Keratinocyte (primary cell): ENCODE measurements at regions not wholly inside any gene's neighbourhood (a gene's known extent, or its start where the extent isn't known, plus 50 kb on each side); places are given as distances from the start of the nearest gene placed in this dataset.

Source experiments
- DNase-seq: peaks from one replicate; pipeline ENCODE4 v3.0.0-alpha.2; 2011; ENCODE audit warnings: low read depth, missing footprints, low spot score
- FAIRE-seq: peaks from 2 replicates; lab custom pipeline; 2011; peaks lifted over from hg19 to GRCh38; lab: Jason Lieb, UNC
- H2AFZ ChIP-seq: 2 replicates; pipeline ENCODE4 v1.6.0; 2012; ENCODE audit warnings: low read length, control low read depth, inconsistent platforms; ENCODE audit not compliant: control insufficient read depth
- H3K27ac ChIP-seq: 2 replicates; pipeline ENCODE4 v1.5.1; 2011; ENCODE audit warnings: low read length; ENCODE audit not compliant: control insufficient read depth, insufficient read depth
- H3K27me3 ChIP-seq: 3 replicates; pipeline ENCODE4 v1.6.0; 2011; ENCODE audit warnings: low read length; ENCODE audit not compliant: control insufficient read depth, insufficient read depth; ENCODE audit errors: extremely low read depth
- H3K36me3 ChIP-seq, 2 experiments: 2 replicates in 1 of 2; 3 replicates in 1 of 2; pipeline ENCODE4 v1.5.1; 2011; ENCODE audit warnings: low read length in 2 of 2, mild to moderate bottlenecking in 1 of 2; ENCODE audit not compliant: control insufficient read depth in 2 of 2, insufficient read depth in 2 of 2; ENCODE audit errors: extremely low read depth in 1 of 2
- H3K4me1 ChIP-seq: 3 replicates; pipeline ENCODE4 v1.5.1; 2011; ENCODE audit warnings: low read length; ENCODE audit not compliant: control insufficient read depth, insufficient read depth; ENCODE audit errors: extremely low read depth
- H3K4me2 ChIP-seq: 3 replicates; pipeline ENCODE4 v1.6.0; 2011; ENCODE audit warnings: low read depth, low read length; ENCODE audit not compliant: control insufficient read depth, insufficient read depth; ENCODE audit errors: extremely low read depth
- H3K4me3 ChIP-seq, 3 experiments: fragments of 200-600 bp in 1 of 3; sonication (generic) in 1 of 3; 2 replicates in 2 of 3; 3 replicates in 1 of 3; pipeline ENCODE4 v1.5.1; 2011 to 2016; ENCODE audit warnings: low read length in 3 of 3, mild to moderate bottlenecking in 3 of 3, control low read depth in 2 of 3, inconsistent platforms in 1 of 3, low read depth in 1 of 3, mixed read lengths in 1 of 3, mixed run types in 1 of 3, moderate library complexity in 1 of 3; ENCODE audit not compliant: control insufficient read depth in 2 of 3, insufficient read depth in 2 of 3; ENCODE audit errors: extremely low read depth in 1 of 3
- H3K79me2 ChIP-seq: 2 replicates; pipeline ENCODE4 v1.6.0; 2012; ENCODE audit warnings: low read length; ENCODE audit not compliant: control insufficient read depth, insufficient read depth
- H3K9ac ChIP-seq: 3 replicates; pipeline ENCODE4 v1.6.0; 2011; ENCODE audit warnings: low read length; ENCODE audit not compliant: control insufficient read depth, insufficient read depth; ENCODE audit errors: extremely low read depth
- H3K9me1 ChIP-seq: 3 replicates; pipeline ENCODE4 v1.6.0; 2011; ENCODE audit warnings: low read length; ENCODE audit not compliant: control insufficient read depth, insufficient read depth; ENCODE audit errors: extremely low read depth
- H3K9me3 ChIP-seq: 2 replicates; pipeline ENCODE4 v1.5.1; 2012; ENCODE audit warnings: low read depth, low read length; ENCODE audit not compliant: control insufficient read depth
- H4K20me1 ChIP-seq: 3 replicates; pipeline ENCODE4 v1.6.0; 2011; ENCODE audit warnings: low read length; ENCODE audit not compliant: control insufficient read depth, insufficient read depth; ENCODE audit errors: extremely low read depth
- EZH2 ChIP-seq: IDR thresholded peaks from one replicate; pipeline ENCODE4 v1.6.1; 2012; ENCODE audit warnings: inconsistent platforms, mild to moderate bottlenecking, low read length, moderate library complexity
- dilution Hi-C: fragments of 300-500 bp; cut with MboI; formaldehyde crosslinking; loops from one replicate; pipeline ENCODE4 v1.7.0; 2020; ENCODE audit warnings: low sequenced_read_pairs; ENCODE audit not compliant: extremely low pct_ligation_motif_present
- TF ChIP-seq, protein P1 (sequence below), 3 experiments: IDR thresholded peaks in 1 of 3; conservative IDR thresholded peaks in 1 of 3; optimal IDR thresholded peaks in 1 of 3; 2 replicates in 2 of 3; 3 replicates in 1 of 3; pipeline versions ENCODE3 to v1.5.1; 2011; ENCODE audit warnings: low read length in 3 of 3, mild to moderate bottlenecking in 3 of 3, moderate library complexity in 2 of 3, control low read depth in 1 of 3, inconsistent platforms in 1 of 3; ENCODE audit not compliant: insufficient read depth in 2 of 3; ENCODE audit errors: extremely low read depth in 1 of 3

DNA sequence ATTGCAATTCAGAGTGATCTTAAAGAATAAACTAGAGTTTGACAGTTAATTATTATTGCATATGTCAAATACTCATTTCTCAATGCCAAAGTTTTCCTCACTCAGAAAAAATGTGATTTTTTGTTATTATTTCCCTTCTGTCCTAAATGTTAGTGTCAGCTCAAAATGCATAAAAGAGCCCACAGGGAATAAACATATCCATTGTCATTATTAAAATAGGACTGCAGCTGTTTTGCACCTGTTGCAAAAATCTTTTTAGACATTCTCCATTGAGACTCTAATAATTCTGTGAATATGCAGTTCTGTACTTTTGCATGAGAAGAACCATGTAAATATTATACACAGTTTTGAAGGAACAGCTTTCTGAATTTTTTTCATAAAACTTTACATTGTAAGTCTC is 540.0 kb upstream of the SLC39A10 start:
- DNase-seq (no peak), FAIRE-seq (no peak)
- no peaks in the 10 kb centered on the region for H3K9me3 ChIP-seq
- H3K9ac ChIP-seq: no peak overlapping the region
- no peak overlapping the region for H3K4me2 ChIP-seq
- no peaks in the 10 kb centered on the region for H3K9me1 ChIP-seq
- H3K79me2 ChIP-seq: no peaks in the 10 kb centered on the region
- no peaks in the 10 kb centered on the region for H3K36me3 ChIP-seq
- H3K4me3 ChIP-seq: no peak overlapping the region
- H2AFZ ChIP-seq: no peak overlapping the region
- TF ChIP-seq, protein P1, sequence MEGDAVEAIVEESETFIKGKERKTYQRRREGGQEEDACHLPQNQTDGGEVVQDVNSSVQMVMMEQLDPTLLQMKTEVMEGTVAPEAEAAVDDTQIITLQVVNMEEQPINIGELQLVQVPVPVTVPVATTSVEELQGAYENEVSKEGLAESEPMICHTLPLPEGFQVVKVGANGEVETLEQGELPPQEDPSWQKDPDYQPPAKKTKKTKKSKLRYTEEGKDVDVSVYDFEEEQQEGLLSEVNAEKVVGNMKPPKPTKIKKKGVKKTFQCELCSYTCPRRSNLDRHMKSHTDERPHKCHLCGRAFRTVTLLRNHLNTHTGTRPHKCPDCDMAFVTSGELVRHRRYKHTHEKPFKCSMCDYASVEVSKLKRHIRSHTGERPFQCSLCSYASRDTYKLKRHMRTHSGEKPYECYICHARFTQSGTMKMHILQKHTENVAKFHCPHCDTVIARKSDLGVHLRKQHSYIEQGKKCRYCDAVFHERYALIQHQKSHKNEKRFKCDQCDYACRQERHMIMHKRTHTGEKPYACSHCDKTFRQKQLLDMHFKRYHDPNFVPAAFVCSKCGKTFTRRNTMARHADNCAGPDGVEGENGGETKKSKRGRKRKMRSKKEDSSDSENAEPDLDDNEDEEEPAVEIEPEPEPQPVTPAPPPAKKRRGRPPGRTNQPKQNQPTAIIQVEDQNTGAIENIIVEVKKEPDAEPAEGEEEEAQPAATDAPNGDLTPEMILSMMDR (optimal IDR thresholded peaks at IDR 0.05 in 1 of 3, IDR thresholded peaks at IDR 0.05 in 1 of 3, conservative IDR thresholded peaks at IDR 0.05 in 1 of 3; ENCODE audit: extremely low read depth in 1 of 3, insufficient read depth in 2 of 3, low read length in 3 of 3): no peak
- no peak for TF ChIP-seq EZH2
- no peaks in the 10 kb centered on the region for H3K4me1 ChIP-seq
- H3K27ac ChIP-seq: no peak overlapping the region
- dilution Hi-C loops: no loop called here
- H3K27me3 ChIP-seq: no peaks in the 10 kb centered on the region
- H4K20me1 ChIP-seq: no peaks in the 10 kb centered on the region

DNA sequence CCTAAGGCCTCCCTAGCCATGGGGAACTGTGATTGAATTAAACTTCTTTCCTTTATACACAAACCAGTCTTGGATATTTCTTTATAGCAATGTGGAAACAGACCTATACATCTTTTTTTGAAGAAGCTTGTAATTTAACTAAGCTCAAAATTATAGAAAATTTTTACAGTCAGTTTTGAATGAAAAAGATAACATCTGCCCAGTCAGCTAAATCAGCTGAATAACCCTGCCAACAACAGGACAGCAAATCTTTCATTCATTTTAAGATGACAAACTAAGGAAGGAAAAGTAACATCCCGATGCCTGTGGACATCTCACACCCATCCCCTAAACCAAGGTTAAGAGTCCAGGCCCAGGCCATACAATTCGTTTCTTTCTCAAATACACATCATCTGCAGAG is 541.3 kb upstream of the SLC39A10 start:
- Histone ChIP-seq H3K9me3 (no peaks in the 10 kb centered on the region), H3K4me3 (no peak overlapping the region), H3K79me2 (no peaks in the 10 kb centered on the region), H3K27ac (no peak overlapping the region), H2AFZ (no peak overlapping the region), H3K9ac (no peak overlapping the region), H3K27me3 (no peaks in the 10 kb centered on the region), H3K36me3 (no peaks in the 10 kb centered on the region), H3K4me1 (no peaks in the 10 kb centered on the region), H3K4me2 (no peak overlapping the region), H3K9me1 (no peaks in the 10 kb centered on the region), H4K20me1 (no peaks in the 10 kb centered on the region)
- FAIRE-seq (no peak), DNase-seq (no peak)
- dilution Hi-C loops: no loop called here
- TF ChIP-seq, protein P1 (optimal IDR thresholded peaks at IDR 0.05 in 1 of 3, IDR thresholded peaks at IDR 0.05 in 1 of 3, conservative IDR thresholded peaks at IDR 0.05 in 1 of 3; ENCODE audit: extremely low read depth in 1 of 3, insufficient read depth in 2 of 3, low read length in 3 of 3): no peak
- no peak for TF ChIP-seq EZH2
